ENCODE measurements at regions not wholly inside any gene's neighbourhood (a gene's known extent, or its start where the extent isn't known, plus 50 kb on each side); places are given as distances from the start of the nearest gene placed in this dataset.

- no peak overlapping the region for H3K27ac Mint-ChIP-seq (ENCODE audit: unreplicated experiment)
- peaks cover 14% of the 10 kb centered on the region for H3K9me3 Mint-ChIP-seq
- no peaks in the 10 kb centered on the region for H3K27me3 Mint-ChIP-seq (ENCODE audit: low read depth)
- H3K4me1 Mint-ChIP-seq = no peaks in the 10 kb centered on the region
- TF ChIP-seq CTCF (conservative IDR thresholded peaks at IDR 0.05) = no peak
- no peak overlapping the region for H3K4me3 Mint-ChIP-seq
- no peak for DNase-seq (ENCODE audit: low read depth, low spot score)
- H3K36me3 Mint-ChIP-seq (ENCODE audit: low read depth) = peaks cover 11% of the 10 kb centered on the region
Observed at GRCh38 chr2:5148392-5149085, 543.6 kb upstream of the SOX11 start.

DNA sequence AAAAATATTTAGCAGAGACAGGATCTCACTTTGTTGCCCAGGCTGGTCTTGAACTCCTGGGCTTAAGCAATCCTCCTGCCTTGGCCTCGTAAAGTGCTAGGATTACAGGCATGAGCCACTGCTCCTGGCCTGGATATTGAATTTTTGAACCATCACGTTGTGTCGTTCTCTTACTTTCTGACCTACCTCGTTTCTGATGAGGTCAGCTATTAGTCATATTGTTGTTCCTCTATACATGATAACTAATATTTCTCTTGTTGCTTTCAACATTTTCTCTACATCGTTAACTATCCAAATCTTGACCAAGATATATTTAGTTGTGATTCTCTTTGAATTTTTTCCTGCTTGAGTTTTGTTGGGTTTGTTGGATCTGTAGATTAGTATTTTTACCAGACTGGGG, 541.3 kb upstream of the SOX11 start:
- Mint-ChIP-seq H3K9me3 (peaks cover 14% of the 10 kb centered on the region), H3K4me1 (no peaks in the 10 kb centered on the region), H3K27me3 (ENCODE audit: low read depth) (no peaks in the 10 kb centered on the region), H3K4me3 (no peak overlapping the region), H3K27ac (ENCODE audit: unreplicated experiment) (no peak overlapping the region), H3K36me3 (ENCODE audit: low read depth) (peaks cover 7% of the 10 kb centered on the region)
- no peak for TF ChIP-seq CTCF (conservative IDR thresholded peaks at IDR 0.05)
- no peak for DNase-seq (ENCODE audit: low read depth, low spot score)

DNA sequence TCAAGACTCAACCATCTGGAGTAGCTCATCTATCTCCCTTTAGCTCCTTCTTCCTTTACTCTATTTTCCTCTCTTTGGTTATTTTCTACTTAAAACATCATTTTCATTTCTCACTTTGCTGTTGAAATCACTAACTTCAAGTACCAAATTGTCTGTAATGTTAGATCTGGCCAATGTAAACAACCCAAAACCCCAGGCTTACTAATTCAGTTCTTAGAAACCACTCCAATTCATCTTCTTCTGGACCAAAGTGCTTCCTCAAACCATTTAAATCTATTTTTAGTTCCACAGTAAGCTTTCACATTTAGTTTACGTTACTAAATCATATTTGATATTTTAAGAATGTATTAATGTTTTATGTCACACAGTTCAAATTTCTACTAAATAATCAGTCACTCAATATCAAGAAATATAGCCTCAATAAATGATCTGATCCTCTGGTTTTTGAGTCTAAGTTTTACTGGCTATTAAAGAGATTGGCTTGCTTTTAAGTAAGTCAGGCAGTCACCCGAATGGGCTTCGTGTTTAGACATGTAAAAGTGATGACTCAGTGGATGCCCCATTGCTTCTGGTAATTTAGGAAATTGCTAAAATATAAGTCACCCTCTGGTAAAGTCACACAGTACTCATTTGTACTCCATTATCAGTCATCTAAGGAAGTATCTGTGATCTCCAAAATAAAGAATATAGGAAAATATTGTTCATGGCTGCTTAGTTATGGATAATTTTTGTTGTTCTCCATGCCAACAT, 527.2 kb upstream of the SOX11 start:
- no peaks in the 10 kb centered on the region for H3K4me1 Mint-ChIP-seq
- no peak for DNase-seq (ENCODE audit: low read depth, low spot score)
- H3K9me3 Mint-ChIP-seq = peaks cover 8% of the 10 kb centered on the region
- no peaks in the 10 kb centered on the region for H3K27me3 Mint-ChIP-seq (ENCODE audit: low read depth)
- H3K4me3 Mint-ChIP-seq = no peak overlapping the region
- no peaks in the 10 kb centered on the region for H3K36me3 Mint-ChIP-seq (ENCODE audit: low read depth)
- no peak for TF ChIP-seq CTCF (conservative IDR thresholded peaks at IDR 0.05)
- no peak overlapping the region for H3K27ac Mint-ChIP-seq (ENCODE audit: unreplicated experiment)

DNA sequence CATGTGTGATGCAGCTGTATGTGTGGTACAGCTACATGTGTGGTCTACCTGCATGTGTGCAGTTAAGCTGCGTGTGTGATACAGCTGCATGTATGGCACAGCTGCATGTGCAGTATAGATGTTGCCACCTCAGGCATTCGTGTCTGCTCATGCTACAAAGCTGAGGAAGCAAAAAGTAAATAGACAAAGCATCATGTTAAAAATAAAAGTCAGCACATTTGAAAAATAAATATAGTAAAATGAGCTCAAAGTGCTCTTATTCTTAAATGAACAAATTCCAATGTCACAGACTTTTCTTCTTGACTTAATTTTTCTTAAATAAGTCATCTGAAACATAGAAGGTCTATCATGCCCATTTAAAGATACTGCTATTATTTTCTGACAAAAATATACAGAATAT, 519.3 kb upstream of the SOX11 start:
- no peaks in the 10 kb centered on the region for H3K36me3 Mint-ChIP-seq (ENCODE audit: low read depth)
- no peak overlapping the region for H3K27ac Mint-ChIP-seq (ENCODE audit: unreplicated experiment)
- no peaks in the 10 kb centered on the region for H3K27me3 Mint-ChIP-seq (ENCODE audit: low read depth)
- TF ChIP-seq CTCF (conservative IDR thresholded peaks at IDR 0.05) = no peak
- no peaks in the 10 kb centered on the region for H3K9me3 Mint-ChIP-seq
- no peaks in the 10 kb centered on the region for H3K4me1 Mint-ChIP-seq
- no peak for DNase-seq (ENCODE audit: low read depth, low spot score)
- H3K4me3 Mint-ChIP-seq = no peak overlapping the region

GRCh38 chr2:5173876-5174535, 518.2 kb upstream of the SOX11 start:
- Mint-ChIP-seq H3K27ac (ENCODE audit: unreplicated experiment) (no peak overlapping the region), H3K4me3 (no peak overlapping the region), H3K4me1 (no peaks in the 10 kb centered on the region), H3K9me3 (no peaks in the 10 kb centered on the region), H3K36me3 (ENCODE audit: low read depth) (no peaks in the 10 kb centered on the region), H3K27me3 (ENCODE audit: low read depth) (no peaks in the 10 kb centered on the region)
- no peak for DNase-seq (ENCODE audit: low read depth, low spot score)
- no peak for TF ChIP-seq CTCF (conservative IDR thresholded peaks at IDR 0.05)

Data from neural crest cell (in vitro differentiated cells).